Upper lobe of left lung (tissue), 6 donors: ENCODE measurements at regions not wholly inside any gene's neighbourhood (a gene's known extent, or its start where the extent isn't known, plus 50 kb on each side); places are given as distances from the start of the nearest gene placed in this dataset.
A peak's percentile ranks its signal among the peaks of the same experiment; 100 is the strongest.
"Not testable (repeated sequence)": the region's sequence is repeated elsewhere in the genome, so short reads cannot be mapped to it uniquely, and the experiment has no call there.

Source experiments
- ATAC-seq, 2 donors: fragments of 200-7000 bp; cut with Tn5 transposase; one replicate each; pipeline ENCODE4 v1.9.1; 2022; ENCODE audit warnings: mild to moderate bottlenecking in 2 of 2, moderate library complexity in 2 of 2; ENCODE audit not compliant: low FRiP score in 2 of 2
- DNase-seq, 2 donors: peaks; one replicate each; pipeline ENCODE4 v3.0.0-alpha.2; 2019 to 2020
- H3K27ac ChIP-seq, 4 donors: fragments of 200-600 bp; sonication (generic); one replicate each; pipeline ENCODE4 v1.5.1; 2016 to 2019
- H3K27me3 ChIP-seq, 4 donors: fragments of 200-600 bp; sonication (generic); one replicate each; pipeline ENCODE4 v1.5.1; 2017 to 2019
- H3K36me3 ChIP-seq, 4 donors: fragments of 200-600 bp; sonication (generic); one replicate each; pipeline ENCODE4 v1.5.1; 2016 to 2019
- H3K4me1 ChIP-seq, 4 donors: fragments of 200-600 bp; sonication (generic); one replicate each; pipeline ENCODE4 v1.5.1; 2018 to 2019
- H3K4me3 ChIP-seq, 4 donors: fragments of 200-600 bp; sonication (generic); one replicate each; pipeline ENCODE4 v1.5.1; 2017 to 2019; ENCODE audit warnings: mild to moderate bottlenecking in 2 of 4, moderate library complexity in 1 of 4
- H3K9me3 ChIP-seq, 4 donors: fragments of 200-600 bp; sonication (generic); one replicate each; pipeline ENCODE4 v1.5.1; 2018 to 2019
- EP300 ChIP-seq, 4 donors: sonication (generic); formaldehyde crosslinking; IDR thresholded peaks; one replicate each; pipeline ENCODE4 v1.5.1; 2017; ENCODE audit warnings: antibody characterized with exemption in 4 of 4, control low read depth in 2 of 4
- POLR2A ChIP-seq, 4 donors: fragments of 450-650 bp; IDR thresholded peaks; one replicate each; pipeline ENCODE4 v1.5.1; 2016 to 2017; ENCODE audit warnings: antibody characterized with exemption in 4 of 4, mild to moderate bottlenecking in 2 of 4
- POLR2AphosphoS5 ChIP-seq, 2 donors: sonication (generic); formaldehyde crosslinking; IDR thresholded peaks; one replicate each; pipeline ENCODE4 v1.5.1; 2017; ENCODE audit warnings: antibody characterized with exemption in 2 of 2
- WGBS, 2 donors: methylation state at CpG; one replicate each; pipeline ENCODE4 v1.1.5; 2017 to 2018; 5-methylcytosine and 5-hydroxymethylcytosine counted together
- TF ChIP-seq, protein P1 (sequence below), 6 experiments: fragments of 450-650 bp in 4 of 6; fragments of 200-600 bp in 2 of 6; sonication (generic) in 2 of 6; IDR thresholded peaks; one replicate each; pipeline ENCODE4 v1.5.1; 2016 to 2019; ENCODE audit warnings: antibody characterized with exemption in 6 of 6
- donor health status: DM: no; HTN: no; CAD: no; lungs with moderate emphysema.
- donor health status: DM: no; HTN: yes; CAD: no; lungs with severe emphysema.

DNA sequence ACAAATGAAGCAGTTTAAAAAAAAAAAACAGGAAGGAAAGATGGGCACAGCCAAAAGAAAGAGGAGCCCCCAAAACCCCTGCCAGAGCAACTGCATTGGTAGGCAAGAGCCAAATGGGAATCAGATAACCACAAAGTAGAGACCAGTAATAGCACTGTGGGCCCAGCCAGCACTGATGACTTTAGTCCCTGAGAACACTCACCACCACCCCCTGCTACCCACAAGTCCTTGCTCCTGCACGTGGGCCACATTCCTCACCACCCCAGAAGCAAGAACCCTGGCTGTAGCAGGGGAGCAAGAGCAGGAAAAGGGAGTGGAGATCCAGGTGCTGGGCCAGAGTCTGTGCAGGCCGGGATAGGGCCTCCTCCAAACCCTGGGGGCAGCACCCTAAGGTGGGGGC lies 86.1 kb downstream of the RRAGC start:
- H3K4me3 ChIP-seq: no peak overlapping the region
- H3K27ac ChIP-seq: no peak overlapping the region
- no peak for DNase-seq
- ATAC-seq: no peak
- no peaks in the 10 kb centered on the region for H3K27me3 ChIP-seq
- no peaks in the 10 kb centered on the region for H3K36me3 ChIP-seq
- no peak for TF ChIP-seq EP300 (IDR thresholded peaks at IDR 0.05)
- TF ChIP-seq, protein P1, sequence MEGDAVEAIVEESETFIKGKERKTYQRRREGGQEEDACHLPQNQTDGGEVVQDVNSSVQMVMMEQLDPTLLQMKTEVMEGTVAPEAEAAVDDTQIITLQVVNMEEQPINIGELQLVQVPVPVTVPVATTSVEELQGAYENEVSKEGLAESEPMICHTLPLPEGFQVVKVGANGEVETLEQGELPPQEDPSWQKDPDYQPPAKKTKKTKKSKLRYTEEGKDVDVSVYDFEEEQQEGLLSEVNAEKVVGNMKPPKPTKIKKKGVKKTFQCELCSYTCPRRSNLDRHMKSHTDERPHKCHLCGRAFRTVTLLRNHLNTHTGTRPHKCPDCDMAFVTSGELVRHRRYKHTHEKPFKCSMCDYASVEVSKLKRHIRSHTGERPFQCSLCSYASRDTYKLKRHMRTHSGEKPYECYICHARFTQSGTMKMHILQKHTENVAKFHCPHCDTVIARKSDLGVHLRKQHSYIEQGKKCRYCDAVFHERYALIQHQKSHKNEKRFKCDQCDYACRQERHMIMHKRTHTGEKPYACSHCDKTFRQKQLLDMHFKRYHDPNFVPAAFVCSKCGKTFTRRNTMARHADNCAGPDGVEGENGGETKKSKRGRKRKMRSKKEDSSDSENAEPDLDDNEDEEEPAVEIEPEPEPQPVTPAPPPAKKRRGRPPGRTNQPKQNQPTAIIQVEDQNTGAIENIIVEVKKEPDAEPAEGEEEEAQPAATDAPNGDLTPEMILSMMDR (IDR thresholded peaks at IDR 0.05): no peak
- no peak for TF ChIP-seq POLR2AphosphoS5 (IDR thresholded peaks at IDR 0.05)
- TF ChIP-seq POLR2A (IDR thresholded peaks at IDR 0.05): no peak
- no peaks in the 10 kb centered on the region for H3K4me1 ChIP-seq
- 67 to 91% methylated on average over 1 to 2 of the region's 2 CpGs for whole genome bisulfite sequencing, 2 donors
- H3K9me3 ChIP-seq: no peaks in the 10 kb centered on the region

DNA sequence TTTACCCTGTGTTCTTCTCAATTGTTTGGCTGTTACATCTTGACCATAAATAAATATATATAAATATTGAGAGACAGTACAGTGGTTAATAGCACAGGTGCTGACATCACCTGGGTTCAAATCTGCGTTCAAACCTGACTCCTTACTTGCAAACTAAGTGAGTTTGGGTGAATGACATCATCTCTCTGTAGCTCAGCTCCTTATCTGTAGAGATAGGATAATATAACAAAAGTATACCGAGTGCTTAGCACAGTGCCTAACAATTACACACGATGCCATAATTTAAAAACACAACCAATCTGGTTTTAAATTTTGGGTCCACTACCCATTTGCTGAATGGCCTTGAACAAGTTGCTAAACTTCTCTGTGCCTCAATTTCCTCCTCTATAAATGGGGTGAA lies 86.6 kb downstream of the RRAGC start:
- DNase-seq (no peak), ATAC-seq (no peak)

DNA sequence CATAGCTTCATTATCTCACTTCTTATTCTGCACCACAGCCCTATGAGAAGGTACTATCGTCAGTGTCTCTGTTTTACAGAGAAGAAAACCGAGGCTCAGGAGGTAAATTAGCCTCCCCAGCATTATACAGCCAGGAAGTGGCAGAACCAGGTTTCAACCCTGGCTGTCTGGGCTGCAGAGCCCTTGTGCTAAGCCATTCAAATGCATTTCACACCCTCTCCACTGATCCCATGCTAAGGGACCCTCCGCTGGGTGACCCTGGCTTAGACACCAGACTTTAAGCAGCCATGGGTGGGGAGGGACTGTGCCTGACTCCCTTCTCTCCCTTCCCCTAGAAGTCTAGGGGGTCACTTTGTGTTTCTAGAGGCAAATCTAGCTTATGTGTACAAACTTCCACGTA lies 87.5 kb downstream of the RRAGC start:
- H3K4me1 ChIP-seq: no peaks in the 10 kb centered on the region
- no peaks in the 10 kb centered on the region for H3K36me3 ChIP-seq
- H3K27me3 ChIP-seq: no peaks in the 10 kb centered on the region
- peak in 1 of 2 donors; percentile 22 for ATAC-seq
- TF ChIP-seq POLR2A (IDR thresholded peaks at IDR 0.05) (no peak), POLR2AphosphoS5 (IDR thresholded peaks at IDR 0.05) (no peak), EP300 (IDR thresholded peaks at IDR 0.05) (no peak)
- TF ChIP-seq, protein P1 (IDR thresholded peaks at IDR 0.05): no peak
- DNase-seq: no peak
- 39 to 68% methylated on average over 3 to 4 of the region's 4 CpGs for WGBS, 2 donors
- H3K4me3 ChIP-seq: no peak overlapping the region
- no peaks in the 10 kb centered on the region for H3K9me3 ChIP-seq
- H3K27ac ChIP-seq: no peak overlapping the region

More for the DNA sequence above, 86.6 kb downstream of the RRAGC start:
- H3K4me3 ChIP-seq: no peak overlapping the region
- no peak overlapping the region for H3K27ac ChIP-seq
- WGBS, 2 donors: 76 to 86% methylated on average over 3 of the region's 3 CpGs
- no peaks in the 10 kb centered on the region for H3K9me3 ChIP-seq
- no peaks in the 10 kb centered on the region for H3K36me3 ChIP-seq
- no peaks in the 10 kb centered on the region for H3K27me3 ChIP-seq
- H3K4me1 ChIP-seq: no peaks in the 10 kb centered on the region
- TF ChIP-seq EP300 (IDR thresholded peaks at IDR 0.05): no peak

DNA sequence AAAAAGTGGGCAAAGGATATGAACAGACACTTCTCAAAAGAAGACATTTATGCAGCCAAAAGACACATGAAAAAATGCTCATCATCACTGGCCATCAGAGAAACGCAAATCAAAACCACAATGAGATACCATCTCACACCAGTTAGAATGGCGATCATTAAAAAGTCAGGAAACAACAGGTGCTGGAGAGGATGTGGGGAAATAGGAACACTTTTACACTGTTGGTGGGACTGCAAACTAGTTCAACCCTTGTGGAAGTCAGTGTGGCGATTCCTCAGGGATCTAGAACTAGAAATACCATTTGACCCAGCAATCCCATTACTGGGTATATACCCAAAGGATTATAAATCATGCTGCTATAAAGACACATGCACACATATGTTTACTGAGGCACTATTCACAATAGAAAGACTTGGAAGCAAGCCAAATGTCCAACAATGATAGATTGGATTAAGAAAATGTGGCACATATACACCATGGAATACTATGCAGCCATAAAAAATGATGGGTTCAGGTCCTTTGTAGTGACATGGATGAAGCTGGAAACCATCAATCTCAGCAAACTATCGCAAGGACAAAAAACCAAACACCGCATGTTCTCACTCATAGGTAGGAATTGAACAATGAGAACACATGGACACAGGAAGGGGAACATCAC lies 88.9 kb downstream of the RRAGC start:
- not testable (repeated sequence) for DNase-seq, ATAC-seq, H3K4me1 ChIP-seq, H3K27me3 ChIP-seq, H3K36me3 ChIP-seq, H3K4me3 ChIP-seq, H3K27ac ChIP-seq, H3K9me3 ChIP-seq
- 91 to 94% methylated on average over 2 to 3 of the region's 5 CpGs for WGBS, 2 donors

DNA sequence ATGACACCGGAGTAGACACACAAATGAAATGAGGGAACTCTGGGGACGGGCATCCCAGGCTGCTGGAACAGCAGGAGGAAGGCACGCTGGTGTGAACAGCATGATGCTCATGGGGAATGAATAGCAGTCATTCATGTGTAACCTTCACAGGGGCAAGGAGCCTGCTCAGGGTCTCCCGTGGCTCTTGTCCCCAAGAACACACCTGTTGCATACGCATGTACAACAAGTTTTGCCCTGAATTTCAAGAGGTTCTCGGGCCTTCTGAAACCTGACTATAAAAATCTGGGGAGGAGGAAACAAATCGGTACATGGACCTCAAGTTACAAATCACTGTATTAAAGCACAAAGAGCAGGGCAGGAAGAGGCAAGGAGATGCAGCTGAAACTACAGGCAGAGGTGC lies 93.4 kb downstream of the RRAGC start:
- Histone ChIP-seq H3K4me3 (no peak overlapping the region), H3K27me3 (no peaks in the 10 kb centered on the region), H3K9me3 (no peaks in the 10 kb centered on the region), H3K27ac (no peak overlapping the region), H3K36me3 (no peaks in the 10 kb centered on the region), H3K4me1 (no peaks in the 10 kb centered on the region)
- DNase-seq (no peak), ATAC-seq (no peak)
- TF ChIP-seq EP300 (IDR thresholded peaks at IDR 0.05): no peak
- no peak for TF ChIP-seq POLR2AphosphoS5 (IDR thresholded peaks at IDR 0.05)
- TF ChIP-seq, protein P1 (IDR thresholded peaks at IDR 0.05): no peak
- TF ChIP-seq POLR2A (IDR thresholded peaks at IDR 0.05): no peak
- 77 to 87% methylated on average over 7 of the region's 7 CpGs for WGBS, 2 donors

DNA sequence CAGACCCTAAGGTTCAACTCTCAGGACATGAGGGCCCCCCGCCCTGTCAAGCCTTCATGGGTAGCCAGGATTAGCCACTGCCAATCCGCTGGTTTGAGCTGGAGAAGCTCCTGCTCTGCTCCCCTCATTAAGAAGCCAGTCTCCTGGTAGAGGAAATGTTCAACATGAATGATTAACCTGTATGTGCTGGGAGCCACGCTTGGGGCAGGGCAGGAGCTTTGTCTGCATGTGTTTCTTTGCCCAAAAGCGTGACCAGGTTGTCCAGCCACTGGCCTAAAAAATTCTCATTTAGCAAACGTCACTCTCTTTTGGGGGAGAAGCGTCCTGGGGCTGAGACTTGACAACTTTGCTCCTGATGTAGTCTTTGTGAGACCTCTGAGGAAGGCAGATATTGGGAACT lies 96.5 kb downstream of the RRAGC start:
- Histone ChIP-seq H3K27me3 (no peaks in the 10 kb centered on the region), H3K36me3 (no peaks in the 10 kb centered on the region), H3K9me3 (no peaks in the 10 kb centered on the region), H3K4me3 (no peak overlapping the region), H3K27ac (no peak overlapping the region), H3K4me1 (no peaks in the 10 kb centered on the region)
- TF ChIP-seq EP300 (IDR thresholded peaks at IDR 0.05) (no peak), POLR2AphosphoS5 (IDR thresholded peaks at IDR 0.05) (no peak), POLR2A (IDR thresholded peaks at IDR 0.05) (no peak)
- TF ChIP-seq, protein P1 (IDR thresholded peaks at IDR 0.05): no peak
- DNase-seq (no peak), ATAC-seq (no peak)
- WGBS, 2 donors: 72 to 89% methylated on average over 5 to 6 of the region's 6 CpGs
